NCI-H748 (cell line): ENCODE measurements at regions not wholly inside any gene's neighbourhood (a gene's known extent, or its start where the extent isn't known, plus 50 kb on each side); places are given as distances from the start of the nearest gene placed in this dataset.
A peak's percentile ranks its signal among the peaks of the same experiment; 100 is the strongest.

Source experiments
- DNase-seq: peaks from one replicate; lab custom pipeline; 2025; ENCODE audit not compliant: unreplicated experiment; lab: John Stamatoyannopoulos, UW

GRCh38 chrX:117215683-117216082 lies 752.9 kb upstream of the CT83 start:
- DNase-seq = no peak

DNA sequence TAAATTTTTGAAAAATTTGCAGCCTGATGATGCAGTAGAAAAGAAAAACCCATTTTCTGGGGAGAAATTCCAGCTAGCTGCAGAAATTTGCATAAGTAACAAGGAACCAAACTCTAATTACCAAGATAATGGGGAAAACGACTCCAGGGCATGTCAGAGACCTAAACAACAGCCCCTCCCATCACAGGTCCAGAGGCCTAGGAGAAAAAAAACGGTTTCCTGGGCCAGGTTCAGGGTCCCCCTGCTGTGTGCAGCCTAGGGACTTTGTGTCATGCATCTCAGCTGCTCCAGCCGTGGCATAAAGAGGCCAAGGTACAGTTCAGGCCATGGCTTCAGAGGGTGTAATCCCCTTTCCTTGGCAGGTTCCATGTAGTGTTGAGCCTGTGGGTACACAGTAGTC lies 733.7 kb upstream of the CT83 start:
- no peak for DNase-seq

DNA sequence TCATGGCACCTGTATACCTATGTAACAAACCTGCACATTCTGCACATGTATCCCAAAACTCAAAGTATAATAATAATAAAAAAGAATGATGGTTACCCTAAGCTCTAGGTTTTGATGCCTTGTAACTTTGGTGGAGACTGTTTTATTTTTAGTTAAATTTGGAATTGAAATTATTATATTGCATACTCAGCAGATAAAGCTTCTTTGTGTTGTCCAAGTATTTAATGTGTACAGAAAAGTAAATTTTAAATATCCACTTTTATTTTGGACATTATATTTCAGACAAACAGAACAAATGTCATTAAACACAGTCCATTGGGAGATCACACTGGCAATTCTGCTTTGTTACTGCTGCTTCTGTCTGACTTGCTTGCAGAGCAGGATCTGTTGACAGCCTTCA lies 684.5 kb upstream of the CT83 start:
- no peak for DNase-seq

GRCh38 chrX:117138070-117138469 lies 675.3 kb upstream of the CT83 start:
- DNase-seq = no peak

GRCh38 chrX:117134983-117135382 lies 672.2 kb upstream of the CT83 start:
- DNase-seq = no peak

- peak; percentile 3 for DNase-seq
These were observed 657.9 kb upstream of the CT83 start for GRCh38 chrX:117120700-117121099.

DNA sequence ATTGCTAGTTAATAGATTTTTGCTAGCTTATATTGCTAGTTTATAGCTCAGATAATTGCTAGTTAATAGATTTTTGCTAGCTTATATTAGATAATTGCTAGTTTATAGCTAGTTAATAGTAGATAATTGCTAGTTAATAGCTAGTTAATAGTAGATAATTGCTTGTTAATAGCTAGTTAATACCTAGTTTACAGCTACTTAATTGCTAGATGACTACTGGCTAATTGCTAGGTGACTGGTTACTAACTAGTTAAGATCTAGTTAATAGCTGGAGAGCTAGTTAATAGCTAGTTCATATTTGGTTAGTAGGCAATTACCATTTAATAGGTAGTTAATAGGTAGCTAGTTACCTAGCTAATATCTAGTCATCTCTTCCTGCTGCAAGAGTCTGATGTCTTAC lies 633.8 kb upstream of the CT83 start:
- DNase-seq = no peak

DNA sequence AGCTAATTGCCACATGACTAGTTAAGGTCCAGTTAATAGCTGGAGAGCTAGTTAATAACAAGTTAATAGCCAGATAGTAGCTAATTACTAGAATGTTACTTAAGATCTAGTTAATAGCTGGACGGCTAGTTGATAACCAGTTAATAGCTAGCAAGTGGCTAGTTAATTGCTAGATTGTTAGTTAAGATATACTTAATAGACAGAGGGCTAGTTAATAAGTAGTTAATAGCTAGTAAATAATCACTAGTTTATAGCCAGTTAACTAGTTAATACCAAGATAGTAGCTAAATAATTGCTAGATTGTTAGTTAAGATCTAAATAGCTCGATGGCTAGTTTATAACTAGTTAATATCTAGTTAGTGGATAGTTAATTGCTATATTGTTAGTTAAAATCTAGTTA lies 632.6 kb upstream of the CT83 start:
- no peak for DNase-seq

DNA sequence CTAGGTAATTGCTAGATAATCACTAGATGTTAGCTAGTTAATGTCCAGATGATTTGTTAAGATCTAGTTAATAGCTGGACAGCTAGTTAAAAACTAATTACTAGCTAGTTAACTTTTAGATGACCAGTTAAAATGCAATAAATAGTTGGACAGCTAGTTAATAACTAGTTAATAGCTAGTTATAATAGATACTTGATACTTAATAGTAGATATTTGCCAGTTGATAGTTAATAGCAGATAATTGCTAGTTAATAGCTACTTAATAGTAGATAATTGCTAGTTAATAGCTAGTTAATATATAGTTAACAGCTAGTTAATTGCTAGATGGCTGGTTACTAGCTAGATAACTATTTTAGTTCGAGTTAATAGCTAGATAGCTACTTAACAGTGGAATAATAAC lies 631.4 kb upstream of the CT83 start:
- no peak for DNase-seq

GRCh38 chrX:117093319-117093718 lies 630.5 kb upstream of the CT83 start:
- DNase-seq = no peak

GRCh38 chrX:117092641-117093040 lies 629.9 kb upstream of the CT83 start:
- DNase-seq = no peak

DNA sequence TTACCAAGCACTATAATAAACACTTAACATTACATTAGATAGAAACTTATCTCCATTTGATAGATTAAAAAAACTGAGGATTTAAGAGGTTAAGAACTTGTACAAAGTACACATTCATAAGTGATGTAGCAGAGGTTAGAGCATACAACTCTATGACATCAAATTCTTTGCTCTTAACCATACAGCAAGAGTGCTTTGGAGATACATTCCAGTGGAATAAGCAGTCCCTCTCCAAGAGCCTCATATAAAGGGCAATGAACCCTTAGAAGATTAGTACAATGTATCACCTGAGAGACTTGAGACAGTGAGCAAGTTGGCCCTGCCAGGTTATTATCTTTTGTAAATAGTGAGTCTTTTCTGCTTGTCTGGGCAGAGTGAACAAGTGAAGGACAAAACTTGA lies 600.4 kb upstream of the CT83 start:
- DNase-seq = no peak

GRCh38 chrX:117059848-117060247 lies 597.1 kb upstream of the CT83 start:
- DNase-seq = no peak

GRCh38 chrX:117053260-117053659 lies 590.5 kb upstream of the CT83 start:
- no peak for DNase-seq

DNA sequence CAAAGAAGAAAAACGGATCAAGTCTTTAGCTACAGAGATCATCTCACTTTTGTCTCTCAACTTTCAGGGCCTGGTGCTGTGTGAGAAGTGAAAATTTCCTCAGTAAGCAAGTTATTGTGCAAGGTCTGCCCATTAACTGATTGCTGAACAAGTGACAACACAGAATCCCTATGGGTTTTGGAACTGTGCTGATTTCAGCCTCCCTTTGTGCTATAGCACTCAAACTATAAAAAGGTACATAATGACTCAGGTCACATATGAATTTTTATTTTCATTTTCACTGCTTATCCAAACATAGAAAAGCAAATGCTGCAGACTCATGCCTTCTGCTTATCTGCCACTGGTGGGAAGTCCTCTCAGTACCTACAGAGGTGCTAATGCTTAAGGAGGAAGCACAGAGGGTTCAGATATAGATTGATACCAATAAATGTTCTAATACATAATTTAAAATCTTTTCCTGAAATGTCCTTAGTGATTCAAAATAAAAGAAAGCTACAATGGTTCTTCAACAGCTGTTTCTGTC lies 576.2 kb upstream of the CT83 start:
- DNase-seq = no peak

DNA sequence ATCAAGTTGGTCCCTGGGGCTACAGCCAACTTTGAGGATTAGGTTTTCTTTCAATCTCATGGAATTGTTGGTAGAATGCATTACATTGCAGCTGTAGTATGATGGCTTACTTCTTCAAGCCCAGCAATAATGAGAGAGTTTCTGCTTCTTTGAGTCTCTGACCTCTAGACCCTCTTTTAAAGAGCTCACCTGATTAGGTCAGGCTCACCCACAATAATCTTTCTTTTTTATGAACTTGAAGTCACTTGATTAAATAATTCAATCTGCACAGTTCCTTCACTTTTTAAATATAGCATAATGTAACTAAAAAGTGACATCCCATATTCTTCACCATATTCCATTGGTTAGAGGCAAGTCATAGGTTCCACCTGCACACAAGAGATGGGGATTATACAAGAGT lies 547.5 kb upstream of the CT83 start:
- no peak for DNase-seq

GRCh38 chrX:117002981-117003380 lies 540.2 kb upstream of the CT83 start:
- no peak for DNase-seq

DNA sequence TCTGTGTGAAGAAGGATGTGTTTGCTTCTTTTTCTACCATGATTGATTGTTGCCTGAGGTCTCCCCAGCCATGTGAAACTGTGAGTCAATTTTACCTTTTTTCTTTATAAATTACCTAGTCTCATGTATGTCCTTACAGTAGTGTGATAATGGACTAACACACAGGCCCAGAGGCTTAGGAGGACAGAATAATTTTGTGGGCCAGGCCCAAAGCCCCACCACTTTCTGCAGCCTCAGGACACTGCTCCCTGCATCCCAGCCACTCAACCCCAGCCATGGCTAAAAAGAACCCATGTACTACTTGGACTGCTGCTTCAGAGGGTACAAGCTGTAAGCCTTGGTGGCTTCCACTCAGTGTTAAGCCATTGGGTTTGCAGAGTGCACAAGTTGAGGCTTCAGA lies 512.7 kb upstream of the CT83 start:
- DNase-seq = no peak

- no peak for DNase-seq
These were observed 509.6 kb upstream of the CT83 start for GRCh38 chrX:116972362-116972761.

DNA sequence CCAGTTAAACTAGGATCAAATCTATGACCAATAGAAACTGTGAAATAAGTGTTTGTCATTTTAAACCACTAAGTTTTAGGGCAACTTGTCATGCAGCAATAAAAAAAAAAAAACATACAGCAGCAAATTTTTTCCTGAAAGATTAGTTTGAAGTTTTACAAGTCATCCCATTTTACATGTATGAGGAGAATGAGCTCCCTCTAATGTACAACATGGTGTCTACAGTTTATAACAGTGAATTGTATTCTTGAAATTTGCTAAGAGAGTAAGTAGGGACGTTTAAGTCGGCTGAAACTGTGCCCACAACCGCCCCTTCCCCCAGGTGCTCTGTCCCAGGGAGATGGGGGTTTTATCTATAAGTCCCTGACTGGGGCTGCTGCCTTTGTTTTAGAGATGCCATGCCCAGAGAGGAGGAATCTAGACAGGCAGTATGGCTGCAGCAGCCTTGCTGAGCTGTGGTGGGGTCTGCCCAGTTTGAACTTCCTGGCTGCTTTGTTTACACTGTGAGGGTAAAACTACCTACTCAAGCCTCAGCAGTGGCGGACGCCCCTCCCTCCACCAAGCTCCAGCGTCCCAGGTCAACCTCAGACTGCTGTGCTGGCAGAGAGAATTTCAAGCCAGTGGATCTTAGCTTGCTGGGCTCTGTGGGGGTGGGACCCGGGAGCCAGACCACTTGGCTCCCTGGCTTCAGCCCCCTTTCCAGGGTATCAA lies 499.3 kb upstream of the CT83 start:
- peak; percentile 58 for DNase-seq

GRCh38 chrX:116930311-116930710 lies 467.5 kb upstream of the CT83 start:
- DNase-seq = no peak

DNA sequence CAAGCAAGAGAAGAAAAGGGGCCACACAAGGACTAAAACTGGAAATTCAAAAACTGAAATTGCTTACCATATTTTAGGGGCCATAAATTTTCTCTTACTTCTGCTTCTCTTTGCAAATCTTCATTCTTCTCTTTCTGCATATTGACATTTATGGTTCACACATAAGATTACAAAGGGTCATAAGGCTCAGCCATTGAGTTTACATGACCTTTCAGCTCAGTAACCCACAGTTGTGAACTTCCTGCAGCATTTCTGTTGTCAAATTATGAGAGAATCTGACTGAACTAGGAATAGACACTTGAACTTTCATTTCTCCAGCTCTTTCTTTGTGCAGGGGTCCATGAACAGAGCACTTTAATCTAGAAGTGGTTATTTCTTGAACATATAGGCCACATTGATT lies 434.8 kb upstream of the CT83 start:
- DNase-seq = no peak

- no peak for DNase-seq
These were observed 419.2 kb upstream of the CT83 start for GRCh38 chrX:116881961-116882360.
